ENCODE measurements at regions not wholly inside any gene's neighbourhood (a gene's known extent, or its start where the extent isn't known, plus 50 kb on each side); places are given as distances from the start of the nearest gene placed in this dataset.
"Not testable (repeated sequence)": the region's sequence is repeated elsewhere in the genome, so short reads cannot be mapped to it uniquely, and the experiment has no call there.

DNA sequence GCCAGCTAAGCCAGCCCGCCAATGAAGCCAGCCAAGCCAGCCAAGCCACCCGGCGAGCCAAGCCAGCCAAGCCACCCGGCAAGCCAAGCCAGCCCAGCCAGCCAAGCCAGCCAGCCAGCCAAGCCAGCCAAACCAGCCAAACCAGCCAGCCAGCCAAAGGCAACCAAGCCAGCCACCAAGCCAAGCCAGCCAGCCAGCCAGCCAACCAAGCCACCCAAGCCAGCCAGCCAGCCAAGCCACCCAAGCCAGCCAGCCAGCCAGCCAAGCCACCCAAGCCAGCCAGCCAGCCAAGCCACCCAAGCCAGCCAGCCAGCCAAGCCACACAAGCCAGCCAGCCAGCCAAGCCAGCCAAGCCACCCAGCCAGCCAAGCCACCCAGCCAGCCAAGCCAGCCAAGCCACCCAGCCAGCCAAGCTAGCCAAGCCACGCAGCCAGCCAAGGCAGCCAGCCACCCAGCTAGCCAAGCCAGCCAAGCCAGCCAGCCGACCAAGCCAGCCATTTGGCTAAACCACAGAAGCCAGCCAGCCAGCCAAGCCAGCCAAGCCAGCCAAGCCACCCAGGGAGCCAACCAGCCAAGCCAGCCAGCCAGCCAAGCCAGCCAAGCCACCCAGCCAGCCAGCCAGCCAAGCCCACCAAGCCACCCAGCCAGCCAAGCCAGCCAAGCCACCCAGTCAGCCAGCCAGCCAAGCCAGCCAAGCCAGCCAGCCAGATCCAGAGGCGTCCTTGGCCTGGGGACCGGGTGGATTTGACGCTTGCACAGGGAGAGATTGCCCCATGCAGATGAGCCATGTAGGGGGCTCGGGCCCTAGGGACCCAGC is 198.0 kb downstream of the GOLGA6L6 start:
- not testable (repeated sequence) for H3K27me3 Mint-ChIP-seq, H3K4me1 Mint-ChIP-seq, H3K4me3 Mint-ChIP-seq, H3K36me3 Mint-ChIP-seq, H3K9me3 Mint-ChIP-seq, H3K27ac Mint-ChIP-seq, DNase-seq

DNA sequence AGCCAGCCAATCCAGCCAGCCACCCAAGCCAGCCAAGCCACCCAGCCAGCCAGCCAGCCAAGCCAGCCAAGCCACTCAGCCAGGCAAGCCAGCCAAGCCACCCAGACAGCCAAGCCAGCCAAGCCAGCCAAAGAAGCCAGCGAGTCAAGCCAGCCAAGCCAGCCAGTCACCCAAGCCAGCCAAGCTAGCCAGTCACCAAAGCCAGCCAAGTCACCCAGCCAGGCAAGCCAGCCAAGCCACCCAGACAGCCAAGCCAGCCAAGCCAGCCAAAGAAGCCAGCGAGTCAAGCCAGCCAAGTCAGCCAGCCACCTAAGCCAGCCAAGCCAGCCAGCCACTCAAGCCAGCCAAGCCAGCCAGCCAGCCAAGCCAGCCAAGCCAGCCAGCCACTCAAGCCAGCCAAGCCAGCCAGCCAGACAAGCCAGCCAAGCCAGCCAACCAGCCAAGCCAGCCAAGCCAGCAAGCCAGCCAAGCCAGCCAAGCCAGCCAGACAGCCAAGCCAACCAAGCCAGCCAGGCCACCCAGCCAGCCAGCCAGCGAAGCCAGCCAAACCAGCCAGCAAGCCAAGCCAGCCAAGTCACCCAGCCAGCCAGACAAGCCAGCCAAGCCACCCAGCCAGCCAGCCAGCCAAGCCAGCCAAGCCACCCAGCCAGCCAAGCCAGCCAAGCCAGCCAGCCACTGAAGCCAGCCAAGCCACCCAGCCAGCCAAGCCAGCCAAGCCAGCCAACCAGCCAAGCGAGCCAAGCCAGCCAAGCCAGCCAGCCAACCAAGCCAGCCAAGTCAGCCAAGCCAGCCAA is 198.8 kb downstream of the GOLGA6L6 start:
- not testable (repeated sequence) for H3K9me3 Mint-ChIP-seq, H3K27me3 Mint-ChIP-seq, H3K36me3 Mint-ChIP-seq, DNase-seq, H3K4me3 Mint-ChIP-seq, H3K4me1 Mint-ChIP-seq, H3K27ac Mint-ChIP-seq

DNA sequence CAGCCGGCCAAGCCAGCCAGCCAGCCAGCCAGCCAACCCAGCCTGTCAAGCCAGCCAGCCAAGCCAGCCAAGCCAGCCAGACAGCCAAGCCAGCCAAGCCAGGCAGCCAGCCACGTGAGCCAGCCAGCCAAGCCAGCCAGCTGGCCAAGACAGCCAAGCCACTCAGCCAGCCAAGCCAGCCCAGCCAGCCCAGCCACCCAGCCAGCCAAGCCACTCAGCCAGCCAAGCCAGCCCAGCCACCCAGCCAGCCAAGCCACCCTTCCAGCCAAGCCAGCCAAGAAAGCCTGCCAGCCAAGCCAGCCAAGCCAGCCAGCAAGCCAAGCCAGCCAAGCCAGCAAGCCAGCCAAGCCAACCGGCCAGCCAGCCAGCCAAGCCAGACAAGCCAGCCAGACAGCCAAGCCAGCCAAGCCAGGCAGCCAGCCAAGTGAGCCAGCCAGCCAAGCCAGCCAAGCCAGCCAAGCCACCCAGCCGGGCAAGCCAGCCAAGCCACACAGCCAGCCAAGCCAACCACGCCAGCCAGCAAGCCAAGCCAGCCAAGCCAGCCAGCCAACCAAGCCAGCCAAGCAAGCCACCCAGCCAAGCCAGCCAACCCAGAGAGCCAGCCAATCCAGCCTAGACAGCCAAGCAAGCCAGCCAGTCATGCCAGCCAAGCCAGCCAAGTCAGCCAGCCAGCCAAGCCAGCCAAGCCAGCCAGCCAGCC is 199.5 kb downstream of the GOLGA6L6 start:
- no peaks in the 10 kb centered on the region for H3K27me3 Mint-ChIP-seq
- H3K9me3 Mint-ChIP-seq, result peaks cover 4% of the 10 kb centered on the region
- no peak for DNase-seq

DNA sequence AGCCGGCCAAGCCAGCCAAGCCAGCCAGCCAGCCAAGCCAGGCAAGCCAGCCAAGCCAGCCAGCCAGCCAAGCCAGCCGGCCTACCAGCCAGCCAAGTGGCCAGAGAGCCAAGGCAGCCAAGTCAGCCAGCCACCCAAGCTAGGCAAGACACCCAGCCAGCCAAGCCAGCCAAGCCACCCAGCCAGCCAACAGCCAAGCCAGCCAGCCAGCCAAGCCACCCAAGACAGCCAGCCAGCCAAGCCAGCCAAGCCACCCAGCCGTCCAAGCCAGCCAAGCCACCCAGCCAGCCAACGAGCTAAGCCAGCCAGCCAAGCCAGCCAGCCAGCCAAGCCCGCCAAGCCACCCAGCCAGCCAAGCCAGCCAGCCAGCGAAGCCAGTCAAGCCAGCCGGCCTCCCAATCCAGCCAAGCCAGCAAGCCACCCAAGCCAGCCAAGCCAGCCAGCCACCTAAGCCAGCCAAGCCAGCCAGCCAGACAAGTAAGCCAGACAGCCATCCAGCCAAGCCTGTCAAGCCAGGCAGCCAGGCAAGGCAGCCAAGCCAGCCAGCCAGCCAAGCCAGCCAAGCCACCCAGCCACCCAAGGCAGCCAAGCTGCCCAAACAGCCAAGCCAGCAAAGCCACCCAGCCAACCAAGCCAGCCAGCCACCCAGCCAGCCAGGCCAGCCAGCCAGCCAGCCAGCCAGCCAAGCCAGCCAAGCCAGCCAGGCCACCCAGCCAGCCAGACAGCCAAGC is 200.5 kb downstream of the GOLGA6L6 start:
- no peak overlapping the region for H3K27ac Mint-ChIP-seq
- H3K9me3 Mint-ChIP-seq, result peaks cover 7% of the 10 kb centered on the region
- no peaks in the 10 kb centered on the region for H3K36me3 Mint-ChIP-seq
- DNase-seq, result no peak
- H3K4me3 Mint-ChIP-seq, result no peak overlapping the region
- H3K27me3 Mint-ChIP-seq, result no peaks in the 10 kb centered on the region
- no peaks in the 10 kb centered on the region for H3K4me1 Mint-ChIP-seq

More for the DNA sequence above, 199.5 kb downstream of the GOLGA6L6 start:
- Mint-ChIP-seq H3K4me1 (no peaks in the 10 kb centered on the region), H3K27ac (no peak overlapping the region), H3K36me3 (no peaks in the 10 kb centered on the region), H3K4me3 (no peak overlapping the region)

DNA sequence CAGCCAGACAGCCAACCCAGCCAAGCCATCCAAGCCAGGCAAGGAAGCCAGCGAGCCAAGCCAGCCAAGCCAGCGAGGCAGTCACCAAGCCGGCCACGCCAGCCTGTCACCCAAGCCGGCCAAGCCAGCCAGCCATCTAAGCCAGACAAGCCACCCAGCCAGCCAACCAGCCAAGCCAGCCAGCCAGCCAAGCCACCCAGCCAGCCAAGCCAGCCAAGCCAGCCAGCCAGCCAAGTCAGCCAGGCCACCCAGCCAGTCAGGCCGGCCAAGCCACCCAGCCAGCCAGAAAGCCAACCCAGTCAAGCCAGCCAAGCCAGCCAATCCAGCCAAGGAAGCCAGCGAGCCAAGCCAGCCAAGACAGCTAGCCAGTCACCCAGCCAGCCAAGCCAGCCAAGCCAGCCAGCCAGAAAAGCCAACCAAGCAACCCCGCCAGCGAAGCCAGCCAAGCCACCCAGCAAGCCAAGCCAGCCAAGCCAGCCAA is 201.2 kb downstream of the GOLGA6L6 start:
- DNase-seq, result no peak
- no peaks in the 10 kb centered on the region for H3K27me3 Mint-ChIP-seq
- H3K36me3 Mint-ChIP-seq, result no peaks in the 10 kb centered on the region
- peaks cover 8% of the 10 kb centered on the region for H3K9me3 Mint-ChIP-seq
- no peak overlapping the region for H3K27ac Mint-ChIP-seq
- no peak overlapping the region for H3K4me3 Mint-ChIP-seq
- H3K4me1 Mint-ChIP-seq, result no peaks in the 10 kb centered on the region

DNA sequence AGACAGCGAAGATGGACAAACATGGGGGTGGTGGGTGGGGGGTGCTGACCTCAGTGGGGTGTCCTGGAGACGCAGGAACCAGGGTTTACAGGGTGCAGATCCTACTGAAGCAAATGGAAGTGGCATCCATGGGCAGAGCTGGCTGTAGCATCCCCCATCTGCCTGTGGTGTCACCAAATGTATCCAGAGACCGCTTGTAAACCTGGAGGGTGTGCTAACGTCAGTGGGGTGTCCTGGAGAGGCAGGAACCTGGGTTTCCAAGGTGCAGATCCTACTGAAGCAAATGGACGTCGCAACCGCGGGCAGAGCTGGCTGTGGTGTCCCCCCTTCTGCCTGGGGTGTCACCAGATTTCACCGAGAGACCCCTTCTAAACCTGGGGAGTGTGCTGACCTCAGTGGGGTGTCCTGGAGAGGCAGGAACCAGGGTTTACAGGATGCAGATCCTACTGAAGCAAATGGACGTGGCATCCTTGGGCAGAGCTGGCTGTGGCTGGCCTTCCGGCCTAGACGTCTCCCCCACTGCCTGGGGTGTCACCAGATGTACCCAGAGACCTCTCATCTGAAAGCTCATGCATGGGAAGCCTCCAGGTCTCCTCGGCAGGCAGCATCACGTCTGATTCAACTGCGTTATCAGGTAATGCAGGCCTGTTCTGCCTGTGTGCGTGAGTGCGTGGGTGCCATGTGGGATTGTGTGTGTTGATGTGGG is 202.4 kb downstream of the GOLGA6L6 start:
- H3K27me3 Mint-ChIP-seq, H3K9me3 Mint-ChIP-seq, H3K36me3 Mint-ChIP-seq, DNase-seq, H3K4me3 Mint-ChIP-seq, H3K27ac Mint-ChIP-seq, H3K4me1 Mint-ChIP-seq: not testable (repeated sequence)

DNA sequence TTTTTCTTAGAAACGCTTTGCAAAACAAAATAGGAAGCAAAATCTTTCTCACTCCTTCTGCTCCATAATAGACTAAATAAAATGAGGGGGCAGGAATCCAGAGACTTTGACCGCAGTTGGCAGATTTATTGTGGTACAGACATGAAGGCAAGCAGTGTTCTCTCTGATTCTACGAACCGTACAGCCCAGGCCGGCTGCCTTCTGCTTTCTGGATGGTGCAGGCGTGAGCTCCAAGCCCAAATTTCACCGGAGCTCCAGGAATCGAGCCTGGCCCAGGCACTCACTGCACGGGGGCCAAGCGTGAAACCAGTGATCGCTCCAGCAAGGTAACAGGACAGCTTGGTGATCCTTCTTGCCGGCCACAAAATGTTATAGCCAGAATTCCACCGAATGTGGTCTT is 202.9 kb downstream of the GOLGA6L6 start:
- not testable (repeated sequence) for H3K36me3 Mint-ChIP-seq, H3K27me3 Mint-ChIP-seq, H3K9me3 Mint-ChIP-seq, H3K27ac Mint-ChIP-seq, H3K4me1 Mint-ChIP-seq, DNase-seq, H3K4me3 Mint-ChIP-seq

DNA sequence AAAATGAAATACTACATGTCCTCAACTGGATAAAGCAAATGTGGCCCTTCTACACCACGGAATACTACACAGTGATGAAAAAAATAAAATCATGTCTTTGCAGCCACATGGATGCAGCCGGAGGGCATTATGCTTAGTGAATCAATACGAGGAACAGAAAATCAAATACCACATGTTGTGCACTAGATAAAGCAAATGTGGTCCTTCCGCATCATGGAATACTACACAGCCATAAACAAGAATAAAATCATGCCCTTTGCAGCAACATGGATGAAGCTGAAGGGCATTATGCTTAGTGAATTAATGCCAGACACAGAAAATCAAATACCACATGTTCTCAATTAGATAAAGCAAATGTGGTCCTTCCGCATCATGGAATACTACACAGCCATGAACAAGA is 204.4 kb downstream of the GOLGA6L6 start:
- H3K27me3 Mint-ChIP-seq, H3K4me3 Mint-ChIP-seq, H3K36me3 Mint-ChIP-seq, DNase-seq, H3K27ac Mint-ChIP-seq, H3K4me1 Mint-ChIP-seq, H3K9me3 Mint-ChIP-seq: not testable (repeated sequence)

DNA sequence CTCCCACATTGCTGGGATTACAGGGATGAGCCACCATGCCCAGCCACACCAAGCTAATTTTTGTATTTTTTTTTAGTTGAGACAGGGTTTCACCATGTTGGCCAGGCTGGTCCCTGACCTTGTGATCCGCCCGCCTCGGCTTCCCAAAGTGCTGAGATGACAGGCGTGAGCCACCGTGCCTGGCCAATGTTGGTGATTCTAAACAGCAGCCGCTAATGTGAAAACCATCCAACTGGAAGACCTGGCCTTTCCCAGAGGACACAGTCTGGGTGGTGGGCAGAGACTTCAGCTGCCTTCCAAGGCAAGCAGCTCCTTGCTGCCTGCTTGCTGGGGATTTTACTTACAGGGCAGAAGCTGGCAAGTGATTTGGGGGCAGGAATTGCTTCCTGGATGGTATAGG is 207.1 kb downstream of the GOLGA6L6 start:
- not testable (repeated sequence) for H3K4me1 Mint-ChIP-seq, H3K27ac Mint-ChIP-seq, H3K9me3 Mint-ChIP-seq, DNase-seq, H3K27me3 Mint-ChIP-seq, H3K36me3 Mint-ChIP-seq, H3K4me3 Mint-ChIP-seq

DNA sequence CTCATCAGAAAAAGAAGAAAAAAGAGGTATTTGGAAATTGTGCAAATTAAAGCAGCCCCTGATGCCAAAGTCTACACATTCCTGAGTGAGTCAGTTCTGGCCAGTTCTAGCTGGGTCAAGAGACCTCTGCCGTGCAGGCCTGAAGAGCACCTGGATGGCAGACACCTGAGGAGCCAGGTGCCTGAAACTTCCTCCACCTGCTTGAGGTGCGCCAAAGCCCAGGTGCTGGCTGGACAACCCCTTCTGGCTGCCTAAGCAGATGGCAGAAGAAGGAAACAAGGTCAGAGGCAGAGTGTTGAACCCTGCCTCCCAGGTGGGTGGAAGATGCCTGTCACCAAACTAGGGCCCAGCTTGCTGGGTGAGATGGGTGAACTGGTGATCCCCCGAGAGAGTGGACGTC is 215.8 kb downstream of the GOLGA6L6 start:
- not testable (repeated sequence) for H3K36me3 Mint-ChIP-seq, H3K4me3 Mint-ChIP-seq, DNase-seq, H3K4me1 Mint-ChIP-seq, H3K9me3 Mint-ChIP-seq, H3K27ac Mint-ChIP-seq, H3K27me3 Mint-ChIP-seq

DNA sequence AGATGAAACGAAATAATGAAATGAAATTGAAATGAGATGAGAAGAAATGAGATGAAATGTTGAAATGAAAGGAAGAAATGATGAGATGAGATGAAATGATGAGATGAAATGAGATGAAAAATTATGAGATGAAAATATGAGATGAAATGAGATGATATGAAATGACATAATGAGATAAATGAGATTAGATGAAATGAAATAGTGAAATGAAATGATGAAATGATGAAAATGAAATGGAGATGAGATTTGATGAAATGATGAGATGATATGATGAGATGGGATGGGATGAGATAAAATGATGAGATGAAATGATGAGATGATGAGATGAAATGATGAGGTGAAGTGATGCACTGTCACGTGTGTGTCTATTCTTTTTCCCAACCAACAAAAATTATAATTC is 224.5 kb downstream of the GOLGA6L6 start:
- not testable (repeated sequence) for H3K27ac Mint-ChIP-seq, H3K4me3 Mint-ChIP-seq, H3K4me1 Mint-ChIP-seq, H3K9me3 Mint-ChIP-seq, DNase-seq, H3K36me3 Mint-ChIP-seq, H3K27me3 Mint-ChIP-seq

DNA sequence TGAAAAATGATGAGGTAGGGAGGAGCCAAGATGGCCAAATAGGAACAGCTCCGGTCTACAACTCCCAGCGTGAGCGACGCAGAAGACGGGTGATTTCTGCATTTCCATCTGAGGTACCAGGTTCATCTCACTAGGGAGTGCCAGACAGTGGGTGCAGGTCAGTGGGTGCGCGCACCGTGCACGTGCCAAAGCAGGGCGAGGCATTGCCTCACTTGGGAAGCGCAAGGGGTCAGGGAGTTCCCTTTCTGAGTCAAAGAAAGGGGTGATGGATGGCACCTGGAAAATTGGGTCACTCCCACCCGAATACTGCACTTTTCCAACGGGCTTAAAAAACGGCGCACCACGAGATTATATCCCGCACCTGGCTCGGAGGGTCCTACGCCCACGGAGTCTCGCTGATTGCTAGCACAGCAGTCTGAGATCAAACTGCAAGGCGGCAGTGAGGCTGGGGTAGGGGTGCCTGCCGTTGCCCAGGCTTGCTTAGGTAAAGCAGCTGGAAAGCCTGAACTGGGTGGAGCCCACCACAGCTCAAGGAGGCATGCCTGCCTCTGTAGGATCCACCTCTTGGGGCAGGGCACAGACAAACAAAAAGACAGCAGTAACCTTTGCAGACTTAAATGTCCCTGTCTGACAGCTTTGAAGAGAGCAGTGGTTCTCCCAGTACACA is 230.5 kb downstream of the GOLGA6L6 start:
- DNase-seq, H3K4me1 Mint-ChIP-seq, H3K9me3 Mint-ChIP-seq, H3K4me3 Mint-ChIP-seq, H3K27ac Mint-ChIP-seq, H3K36me3 Mint-ChIP-seq, H3K27me3 Mint-ChIP-seq: not testable (repeated sequence)

DNA sequence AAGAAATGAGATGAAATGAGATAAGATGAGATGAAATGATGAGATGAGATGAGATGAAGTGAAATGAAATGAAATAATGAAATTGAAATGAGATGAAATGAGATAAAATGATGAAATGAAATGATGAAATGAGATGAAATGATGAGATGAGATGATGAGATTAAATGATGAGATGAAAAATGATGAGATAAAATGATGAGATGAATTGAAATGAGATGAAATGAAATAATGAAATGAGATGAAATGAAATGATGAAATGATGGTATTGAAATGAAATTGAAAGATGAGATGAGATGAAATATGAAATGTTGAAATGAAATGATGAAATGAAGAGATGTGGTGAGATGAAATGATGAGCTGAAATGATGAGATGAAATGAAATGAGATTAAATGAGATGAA is 231.0 kb downstream of the GOLGA6L6 start:
- Mint-ChIP-seq H3K36me3 (no peaks in the 10 kb centered on the region), H3K27ac (no peak overlapping the region)
- no peak for DNase-seq

DNA sequence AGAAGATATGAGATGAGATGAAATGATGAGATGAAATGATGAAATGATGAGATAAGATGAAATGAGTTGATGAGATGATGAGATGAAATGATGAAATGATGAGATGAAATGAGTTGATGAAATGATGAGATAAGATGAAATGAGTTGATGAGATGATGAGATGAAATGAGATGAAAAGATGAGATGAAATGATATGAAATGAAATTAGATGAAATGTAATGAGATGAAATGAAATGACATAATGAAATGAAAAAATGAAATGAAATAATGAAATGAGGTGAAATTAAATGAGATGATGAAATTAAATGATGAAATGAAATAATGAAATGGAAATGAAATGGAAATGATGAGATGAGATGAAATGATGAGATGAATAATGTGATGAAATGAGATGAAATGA is 231.6 kb downstream of the GOLGA6L6 start:
- DNase-seq, H3K4me3 Mint-ChIP-seq, H3K27me3 Mint-ChIP-seq, H3K4me1 Mint-ChIP-seq, H3K9me3 Mint-ChIP-seq, H3K36me3 Mint-ChIP-seq, H3K27ac Mint-ChIP-seq: not testable (repeated sequence)

More for the DNA sequence above, 231.0 kb downstream of the GOLGA6L6 start:
- Mint-ChIP-seq H3K9me3 (no peaks in the 10 kb centered on the region), H3K27me3 (no peaks in the 10 kb centered on the region), H3K4me1 (no peaks in the 10 kb centered on the region), H3K4me3 (no peak overlapping the region)

All from activated naive CD8-positive, alpha-beta T cell treated with anti-CD3 and anti-CD28 coated beads for 36 hours (primary cell).